ENCODE measurements at regions not wholly inside any gene's neighbourhood (a gene's known extent, or its start where the extent isn't known, plus 50 kb on each side); places are given as distances from the start of the nearest gene placed in this dataset.

- TF ChIP-seq CTCF (IDR thresholded peaks at IDR 0.05; ENCODE audit: borderline replicate concordance, extremely low read depth, low read length, poor library complexity, severe bottlenecking) (no peak), EZH2 (IDR thresholded peaks at IDR 0.05; ENCODE audit: borderline replicate concordance, low read depth, low read length, severe bottlenecking) (no peak)
These were observed 639.5 kb downstream of the ANKRD7 start for GRCh38 chr7:118863966-118864365.

All from DND-41 (cell line).